ENCODE measurements at regions not wholly inside any gene's neighbourhood (a gene's known extent, or its start where the extent isn't known, plus 50 kb on each side); places are given as distances from the start of the nearest gene placed in this dataset.

GRCh38 chr18:22773944-22774343 is 159.2 kb upstream of the RBBP8 start:
- no peak for DNase-seq (ENCODE audit: low spot score)
- in situ Hi-C loops (cut with MboI; ENCODE audit: low sequenced_read_pairs, unreplicated experiment): no loop called here
- TF ChIP-seq, protein P1, sequence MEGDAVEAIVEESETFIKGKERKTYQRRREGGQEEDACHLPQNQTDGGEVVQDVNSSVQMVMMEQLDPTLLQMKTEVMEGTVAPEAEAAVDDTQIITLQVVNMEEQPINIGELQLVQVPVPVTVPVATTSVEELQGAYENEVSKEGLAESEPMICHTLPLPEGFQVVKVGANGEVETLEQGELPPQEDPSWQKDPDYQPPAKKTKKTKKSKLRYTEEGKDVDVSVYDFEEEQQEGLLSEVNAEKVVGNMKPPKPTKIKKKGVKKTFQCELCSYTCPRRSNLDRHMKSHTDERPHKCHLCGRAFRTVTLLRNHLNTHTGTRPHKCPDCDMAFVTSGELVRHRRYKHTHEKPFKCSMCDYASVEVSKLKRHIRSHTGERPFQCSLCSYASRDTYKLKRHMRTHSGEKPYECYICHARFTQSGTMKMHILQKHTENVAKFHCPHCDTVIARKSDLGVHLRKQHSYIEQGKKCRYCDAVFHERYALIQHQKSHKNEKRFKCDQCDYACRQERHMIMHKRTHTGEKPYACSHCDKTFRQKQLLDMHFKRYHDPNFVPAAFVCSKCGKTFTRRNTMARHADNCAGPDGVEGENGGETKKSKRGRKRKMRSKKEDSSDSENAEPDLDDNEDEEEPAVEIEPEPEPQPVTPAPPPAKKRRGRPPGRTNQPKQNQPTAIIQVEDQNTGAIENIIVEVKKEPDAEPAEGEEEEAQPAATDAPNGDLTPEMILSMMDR (IDR thresholded peaks at IDR 0.05; ENCODE audit: borderline replicate concordance, control extremely low read depth, extremely low read depth, insufficient read depth, missing control alignments): no peak

GRCh38 chr18:22778996-22779395 is 154.1 kb upstream of the RBBP8 start:
- in situ Hi-C loops (cut with MboI; ENCODE audit: low sequenced_read_pairs, unreplicated experiment): loop anchor here (25.0 kb wide), 2 partner anchors 92 to 1433 kb away; no protein-coding TSS in a partner anchor
- TF ChIP-seq, protein P1 (IDR thresholded peaks at IDR 0.05; ENCODE audit: borderline replicate concordance, control extremely low read depth, extremely low read depth, insufficient read depth, missing control alignments): no peak
- DNase-seq (ENCODE audit: low spot score): no peak

- in situ Hi-C loops (cut with MboI; ENCODE audit: low sequenced_read_pairs, unreplicated experiment): loop anchor here (25.0 kb wide), 2 partner anchors 96 to 1429 kb away; no protein-coding TSS in a partner anchor
- TF ChIP-seq, protein P1 (IDR thresholded peaks at IDR 0.05; ENCODE audit: borderline replicate concordance, control extremely low read depth, extremely low read depth, insufficient read depth, missing control alignments): no peak
- DNase-seq (ENCODE audit: low spot score): no peak
Measured at GRCh38 chr18:22783245-22783644, 149.9 kb upstream of the RBBP8 start.

DNA sequence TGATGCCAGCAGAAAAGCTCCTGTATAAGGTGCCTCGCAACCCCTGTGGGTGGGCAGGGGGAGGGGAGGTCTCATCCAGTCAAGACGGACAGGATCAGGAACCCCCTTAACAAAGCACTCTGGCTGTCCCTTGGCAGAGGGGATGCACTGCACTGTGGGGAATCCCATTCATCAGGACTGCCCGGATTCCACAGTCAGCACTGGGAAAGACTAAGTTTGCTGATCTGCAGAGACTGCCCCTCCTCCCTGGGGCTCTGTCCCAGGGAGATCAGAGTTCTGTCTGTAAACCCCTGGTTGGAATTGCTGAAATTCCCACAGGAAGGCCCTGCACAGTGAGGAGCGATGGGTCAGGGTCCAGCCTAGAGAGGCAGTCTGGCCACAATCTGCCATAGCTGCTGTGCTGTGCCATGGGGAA is 149.5 kb upstream of the RBBP8 start:
- no peak for DNase-seq (ENCODE audit: low spot score)
- TF ChIP-seq, protein P1 (IDR thresholded peaks at IDR 0.05; ENCODE audit: borderline replicate concordance, control extremely low read depth, extremely low read depth, insufficient read depth, missing control alignments): no peak
- in situ Hi-C loops (cut with MboI; ENCODE audit: low sequenced_read_pairs, unreplicated experiment): loop anchor here (25.0 kb wide), 2 partner anchors 96 to 1429 kb away; no protein-coding TSS in a partner anchor

DNA sequence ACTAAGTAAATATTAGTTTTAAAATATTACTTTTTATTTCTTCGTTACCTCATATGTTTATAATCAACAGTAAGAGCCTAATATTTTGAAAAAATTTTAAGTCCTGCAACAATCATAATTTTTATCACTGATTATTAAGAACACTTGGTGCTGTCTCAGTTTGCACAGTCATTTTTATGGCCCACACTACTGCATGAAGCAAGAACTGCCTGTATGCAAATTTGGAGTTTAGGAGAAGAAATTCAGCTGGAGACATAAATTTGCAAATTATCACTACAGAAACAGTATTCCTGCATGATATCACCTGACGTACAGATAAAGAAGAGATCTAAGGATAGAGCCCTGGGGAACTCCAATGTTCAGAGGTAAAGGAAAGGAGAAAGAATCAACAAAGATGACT is 144.1 kb upstream of the RBBP8 start:
- TF ChIP-seq, protein P1 (IDR thresholded peaks at IDR 0.05; ENCODE audit: borderline replicate concordance, control extremely low read depth, extremely low read depth, insufficient read depth, missing control alignments): no peak
- no peak for DNase-seq (ENCODE audit: low spot score)
- in situ Hi-C loops (cut with MboI; ENCODE audit: low sequenced_read_pairs, unreplicated experiment): loop anchor here (25.0 kb wide), 2 partner anchors 102 to 1423 kb away; no protein-coding TSS in a partner anchor

- TF ChIP-seq, protein P1 (IDR thresholded peaks at IDR 0.05; ENCODE audit: borderline replicate concordance, control extremely low read depth, extremely low read depth, insufficient read depth, missing control alignments): no peak
- DNase-seq (ENCODE audit: low spot score): no peak
- in situ Hi-C loops (cut with MboI; ENCODE audit: low sequenced_read_pairs, unreplicated experiment): loop anchor here (25.0 kb wide), 2 partner anchors 102 to 1423 kb away; no protein-coding TSS in a partner anchor
Measured at GRCh38 chr18:22789600-22789999, 143.5 kb upstream of the RBBP8 start.
